GM23338 (cell line): ENCODE measurements at regions not wholly inside any gene's neighbourhood (a gene's known extent, or its start where the extent isn't known, plus 50 kb on each side); places are given as distances from the start of the nearest gene placed in this dataset.

ENCODE experiments used
- ATAC-seq: fragments of 200-7000 bp; cut with Tn5 transposase; 3 replicates; pipeline ENCODE4 v1.9.1; 2020
- DNase-seq: peaks from one replicate; pipeline ENCODE4 v3.0.0-alpha.2; 2015; ENCODE audit warnings: low spot score
- H2AFZ ChIP-seq: fragments of 200-600 bp; sonication (generic); 2 replicates; pipeline ENCODE4 v1.8.0; 2016; ENCODE audit warnings: antibody characterized with exemption, mild to moderate bottlenecking, moderate library complexity
- H3F3A ChIP-seq: fragments of 200-600 bp; sonication (generic); replicated peaks from 2 replicates; pipeline ENCODE4 v1.8.0; 2017; ENCODE audit warnings: antibody characterized with exemption, mixed run types, low read depth
- H3K27ac ChIP-seq: fragments of 200-600 bp; sonication (generic); 2 replicates; pipeline ENCODE4 v1.6.1; 2016; ENCODE audit warnings: low read depth
- H3K27me3 ChIP-seq: fragments of 200-600 bp; sonication (generic); 2 replicates; pipeline ENCODE4 v1.8.0; 2016; ENCODE audit warnings: mild to moderate bottlenecking, mixed run types, moderate library complexity; ENCODE audit not compliant: insufficient read depth
- H3K36me3 ChIP-seq: fragments of 200-600 bp; sonication (generic); 2 replicates; pipeline ENCODE4 v1.8.0; 2016; ENCODE audit warnings: mild to moderate bottlenecking; ENCODE audit not compliant: insufficient read depth
- H3K4me1 ChIP-seq: fragments of 200-600 bp; sonication (generic); 2 replicates; pipeline ENCODE4 v1.8.0; 2016; ENCODE audit warnings: mild to moderate bottlenecking, moderate library complexity; ENCODE audit not compliant: insufficient read depth
- H3K4me2 ChIP-seq: fragments of 200-600 bp; sonication (generic); 2 replicates; pipeline ENCODE4 v1.7.1; 2017; ENCODE audit warnings: mixed run types
- H3K4me3 ChIP-seq: fragments of 200-600 bp; sonication (generic); 2 replicates; pipeline ENCODE4 v1.6.1; 2016; ENCODE audit warnings: mixed run types
- H3K79me2 ChIP-seq: fragments of 200-600 bp; sonication (generic); replicated peaks from 2 replicates; pipeline ENCODE4 v1.8.0; 2017; ENCODE audit warnings: mild to moderate bottlenecking; ENCODE audit not compliant: insufficient read depth
- H3K9me2 ChIP-seq: fragments of 200-600 bp; sonication (generic); 2 replicates; pipeline ENCODE4 v1.8.0; 2017; ENCODE audit not compliant: insufficient read depth
- H4K20me1 ChIP-seq: fragments of 200-600 bp; sonication (generic); replicated peaks from 2 replicates; pipeline ENCODE4 v1.8.0; 2017; ENCODE audit warnings: mild to moderate bottlenecking; ENCODE audit not compliant: insufficient read depth
- H3K27ac Mint-ChIP-seq: 2 replicates; pipeline ENCODE4 v1.8.0; 2020; ENCODE audit warnings: inconsistent platforms, mild to moderate bottlenecking, moderate library complexity, mixed read lengths
- H3K27me3 Mint-ChIP-seq: 3 replicates; pipeline ENCODE4 v1.8.0; 2022; ENCODE audit warnings: low read depth, mild to moderate bottlenecking, moderate library complexity, mixed read lengths, inconsistent platforms; ENCODE audit not compliant: insufficient read depth, poor library complexity
- H3K36me3 Mint-ChIP-seq: 3 replicates; pipeline ENCODE4 v1.8.0; 2021; ENCODE audit warnings: low read depth, mild to moderate bottlenecking, inconsistent platforms, moderate library complexity, mixed read lengths
- H3K4me1 Mint-ChIP-seq: 3 replicates; pipeline ENCODE4 v1.8.0; 2020; ENCODE audit warnings: mild to moderate bottlenecking, inconsistent platforms, mixed read lengths
- H3K4me3 Mint-ChIP-seq: 3 replicates; pipeline ENCODE4 v1.8.0; 2021; ENCODE audit warnings: moderate library complexity, mild to moderate bottlenecking, inconsistent platforms, mixed read lengths
- H3K9me3 Mint-ChIP-seq: 3 replicates; pipeline ENCODE4 v1.8.0; 2020; ENCODE audit warnings: moderate library complexity, mild to moderate bottlenecking, inconsistent platforms, mixed read lengths
- CTCF ChIP-seq, 2 experiments: fragments of 200-600 bp in 1 of 2; sonication (generic) in 1 of 2; conservative IDR thresholded peaks; 2 replicates each; pipeline versions ENCODE4 v1.5.1 to v1.6.1; 2016 to 2017; ENCODE audit warnings: antibody characterized with exemption in 2 of 2, low read depth in 2 of 2, mild to moderate bottlenecking in 2 of 2, moderate library complexity in 1 of 2
- ETS1 ChIP-seq: IDR thresholded peaks from 2 replicates; pipeline ENCODE4 v1.6.1; 2016; ENCODE audit warnings: antibody characterized with exemption
- EZH2phosphoT487 ChIP-seq: fragments of 200-600 bp; sonication (generic); IDR thresholded peaks from one replicate; pipeline ENCODE4 v1.8.1; 2018; ENCODE audit warnings: antibody characterized with exemption; ENCODE audit not compliant: unreplicated experiment
- JUNB ChIP-seq: IDR thresholded peaks from one replicate; pipeline ENCODE4 v1.6.1; 2016; ENCODE audit warnings: antibody characterized with exemption; ENCODE audit not compliant: unreplicated experiment
- REST ChIP-seq: IDR thresholded peaks from one replicate; pipeline ENCODE4 v1.6.1; 2018; ENCODE audit warnings: antibody characterized with exemption; ENCODE audit not compliant: unreplicated experiment
- STAT1 ChIP-seq: IDR thresholded peaks from one replicate; pipeline ENCODE4 v1.6.1; 2016; ENCODE audit warnings: antibody characterized with exemption; ENCODE audit not compliant: unreplicated experiment
- TF ChIP-seq, protein P1 (sequence below): fragments of 250-450 bp; sonication (Bioruptor Pico); IDR thresholded peaks from 2 replicates; pipeline ENCODE4 v1.5.0; 2020; ENCODE audit warnings: mild to moderate bottlenecking, moderate library complexity

DNA sequence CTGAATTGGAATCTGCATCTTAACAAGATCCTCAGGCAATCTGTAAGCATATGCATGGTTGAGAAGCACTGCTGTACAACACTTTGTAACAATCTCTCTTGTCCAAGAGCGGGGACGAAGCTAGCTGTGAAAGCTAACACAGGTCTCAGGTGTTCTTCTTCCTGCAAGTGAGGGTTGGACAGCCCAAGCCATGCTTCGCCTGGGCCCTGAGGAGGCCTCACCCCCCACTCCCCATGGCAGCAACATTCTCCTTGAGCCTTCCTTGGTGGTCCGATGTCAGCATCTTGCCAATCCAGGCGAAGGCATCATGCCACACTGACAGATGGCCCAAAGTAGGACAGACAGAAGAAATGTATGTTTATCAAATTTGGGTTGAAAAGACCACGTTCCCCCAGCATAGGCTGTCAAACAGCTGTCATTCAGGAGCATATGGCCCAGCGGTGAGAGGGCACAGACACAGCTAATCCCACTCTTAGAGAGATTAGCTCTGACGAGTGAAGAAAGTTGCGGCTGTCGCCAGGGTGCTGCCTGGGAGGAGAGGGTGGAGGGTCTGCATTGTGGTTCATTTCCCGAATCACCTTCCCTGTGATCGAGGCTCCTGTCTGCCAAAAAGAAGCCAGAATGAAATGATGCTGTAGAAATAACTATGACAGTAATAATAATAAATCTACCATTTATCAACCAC is 344.7 kb downstream of the MYCN start:
- H3K27me3 Mint-ChIP-seq, result peaks cover 5% of the 10 kb centered on the region

More for the DNA sequence above, 344.7 kb downstream of the MYCN start:
- H3K9me2 ChIP-seq, result no peaks in the 10 kb centered on the region
- H3K9me3 Mint-ChIP-seq, result no peaks in the 10 kb centered on the region
- TF ChIP-seq REST, result no peak
- no peak for TF ChIP-seq STAT1
- TF ChIP-seq JUNB, result no peak
- TF ChIP-seq ETS1, result no peak
- no peak for TF ChIP-seq CTCF (conservative IDR thresholded peaks at IDR 0.05; ENCODE audit: low read depth in 2 of 2)
- TF ChIP-seq, protein P1, sequence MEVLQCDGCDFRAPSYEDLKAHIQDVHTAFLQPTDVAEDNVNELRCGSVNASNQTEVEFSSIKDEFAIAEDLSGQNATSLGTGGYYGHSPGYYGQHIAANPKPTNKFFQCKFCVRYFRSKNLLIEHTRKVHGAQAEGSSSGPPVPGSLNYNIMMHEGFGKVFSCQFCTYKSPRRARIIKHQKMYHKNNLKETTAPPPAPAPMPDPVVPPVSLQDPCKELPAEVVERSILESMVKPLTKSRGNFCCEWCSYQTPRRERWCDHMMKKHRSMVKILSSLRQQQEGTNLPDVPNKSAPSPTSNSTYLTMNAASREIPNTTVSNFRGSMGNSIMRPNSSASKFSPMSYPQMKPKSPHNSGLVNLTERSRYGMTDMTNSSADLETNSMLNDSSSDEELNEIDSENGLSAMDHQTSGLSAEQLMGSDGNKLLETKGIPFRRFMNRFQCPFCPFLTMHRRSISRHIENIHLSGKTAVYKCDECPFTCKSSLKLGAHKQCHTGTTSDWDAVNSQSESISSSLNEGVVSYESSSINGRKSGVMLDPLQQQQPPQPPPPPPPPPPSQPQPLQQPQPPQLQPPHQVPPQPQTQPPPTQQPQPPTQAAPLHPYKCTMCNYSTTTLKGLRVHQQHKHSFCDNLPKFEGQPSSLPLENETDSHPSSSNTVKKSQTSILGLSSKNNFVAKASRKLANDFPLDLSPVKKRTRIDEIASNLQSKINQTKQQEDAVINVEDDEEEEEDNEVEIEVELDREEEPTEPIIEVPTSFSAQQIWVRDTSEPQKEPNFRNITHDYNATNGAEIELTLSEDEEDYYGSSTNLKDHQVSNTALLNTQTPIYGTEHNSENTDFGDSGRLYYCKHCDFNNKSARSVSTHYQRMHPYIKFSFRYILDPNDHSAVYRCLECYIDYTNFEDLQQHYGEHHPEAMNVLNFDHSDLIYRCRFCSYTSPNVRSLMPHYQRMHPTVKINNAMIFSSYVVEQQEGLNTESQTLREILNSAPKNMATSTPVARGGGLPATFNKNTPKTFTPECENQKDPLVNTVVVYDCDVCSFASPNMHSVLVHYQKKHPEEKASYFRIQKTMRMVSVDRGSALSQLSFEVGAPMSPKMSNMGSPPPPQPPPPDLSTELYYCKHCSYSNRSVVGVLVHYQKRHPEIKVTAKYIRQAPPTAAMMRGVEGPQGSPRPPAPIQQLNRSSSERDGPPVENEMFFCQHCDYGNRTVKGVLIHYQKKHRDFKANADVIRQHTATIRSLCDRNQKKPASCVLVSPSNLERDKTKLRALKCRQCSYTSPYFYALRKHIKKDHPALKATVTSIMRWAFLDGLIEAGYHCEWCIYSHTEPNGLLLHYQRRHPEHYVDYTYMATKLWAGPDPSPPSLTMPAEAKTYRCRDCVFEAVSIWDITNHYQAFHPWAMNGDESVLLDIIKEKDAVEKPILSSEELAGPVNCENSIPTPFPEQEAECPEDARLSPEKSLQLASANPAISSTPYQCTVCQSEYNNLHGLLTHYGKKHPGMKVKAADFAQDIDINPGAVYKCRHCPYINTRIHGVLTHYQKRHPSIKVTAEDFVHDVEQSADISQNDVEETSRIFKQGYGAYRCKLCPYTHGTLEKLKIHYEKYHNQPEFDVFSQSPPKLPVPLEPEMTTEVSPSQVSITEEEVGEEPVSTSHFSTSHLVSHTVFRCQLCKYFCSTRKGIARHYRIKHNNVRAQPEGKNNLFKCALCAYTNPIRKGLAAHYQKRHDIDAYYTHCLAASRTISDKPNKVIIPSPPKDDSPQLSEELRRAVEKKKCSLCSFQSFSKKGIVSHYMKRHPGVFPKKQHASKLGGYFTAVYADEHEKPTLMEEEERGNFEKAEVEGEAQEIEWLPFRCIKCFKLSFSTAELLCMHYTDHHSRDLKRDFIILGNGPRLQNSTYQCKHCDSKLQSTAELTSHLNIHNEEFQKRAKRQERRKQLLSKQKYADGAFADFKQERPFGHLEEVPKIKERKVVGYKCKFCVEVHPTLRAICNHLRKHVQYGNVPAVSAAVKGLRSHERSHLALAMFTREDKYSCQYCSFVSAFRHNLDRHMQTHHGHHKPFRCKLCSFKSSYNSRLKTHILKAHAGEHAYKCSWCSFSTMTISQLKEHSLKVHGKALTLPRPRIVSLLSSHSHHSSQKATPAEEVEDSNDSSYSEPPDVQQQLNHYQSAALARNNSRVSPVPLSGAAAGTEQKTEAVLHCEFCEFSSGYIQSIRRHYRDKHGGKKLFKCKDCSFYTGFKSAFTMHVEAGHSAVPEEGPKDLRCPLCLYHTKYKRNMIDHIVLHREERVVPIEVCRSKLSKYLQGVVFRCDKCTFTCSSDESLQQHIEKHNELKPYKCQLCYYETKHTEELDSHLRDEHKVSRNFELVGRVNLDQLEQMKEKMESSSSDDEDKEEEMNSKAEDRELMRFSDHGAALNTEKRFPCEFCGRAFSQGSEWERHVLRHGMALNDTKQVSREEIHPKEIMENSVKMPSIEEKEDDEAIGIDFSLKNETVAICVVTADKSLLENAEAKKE (CRISPR knock-in tag), result no peak
- TF ChIP-seq EZH2phosphoT487, result no peak
- H3K4me2 ChIP-seq, result no peak overlapping the region
- H3K4me3 Mint-ChIP-seq, result no peak overlapping the region
- DNase-seq (no peak), ATAC-seq (no peak)
- no peaks in the 10 kb centered on the region for H3K27me3 ChIP-seq
- H3K4me1 ChIP-seq, result no peaks in the 10 kb centered on the region
- no peaks in the 10 kb centered on the region for H4K20me1 ChIP-seq
- no peak overlapping the region for H2AFZ ChIP-seq
- no peaks in the 10 kb centered on the region for H3K79me2 ChIP-seq
- peaks cover 13% of the 10 kb centered on the region for H3K4me1 Mint-ChIP-seq
- no peaks in the 10 kb centered on the region for H3K36me3 Mint-ChIP-seq
- no peaks in the 10 kb centered on the region for H3K36me3 ChIP-seq
- H3K27ac ChIP-seq, result no peak overlapping the region
- H3K27ac Mint-ChIP-seq, result no peak overlapping the region
- no peak overlapping the region for H3K4me3 ChIP-seq
- no peaks in the 10 kb centered on the region for H3F3A ChIP-seq
